ENCODE measurements at regions not wholly inside any gene's neighbourhood (a gene's known extent, or its start where the extent isn't known, plus 50 kb on each side); places are given as distances from the start of the nearest gene placed in this dataset.

GRCh38 chr2:192899466-192899865, 704.7 kb upstream of the TMEFF2 start:
- TF ChIP-seq EZH2phosphoT487 (IDR thresholded peaks at IDR 0.05; ENCODE audit: borderline replicate concordance, low read length): no peak
- TF ChIP-seq, protein P1, sequence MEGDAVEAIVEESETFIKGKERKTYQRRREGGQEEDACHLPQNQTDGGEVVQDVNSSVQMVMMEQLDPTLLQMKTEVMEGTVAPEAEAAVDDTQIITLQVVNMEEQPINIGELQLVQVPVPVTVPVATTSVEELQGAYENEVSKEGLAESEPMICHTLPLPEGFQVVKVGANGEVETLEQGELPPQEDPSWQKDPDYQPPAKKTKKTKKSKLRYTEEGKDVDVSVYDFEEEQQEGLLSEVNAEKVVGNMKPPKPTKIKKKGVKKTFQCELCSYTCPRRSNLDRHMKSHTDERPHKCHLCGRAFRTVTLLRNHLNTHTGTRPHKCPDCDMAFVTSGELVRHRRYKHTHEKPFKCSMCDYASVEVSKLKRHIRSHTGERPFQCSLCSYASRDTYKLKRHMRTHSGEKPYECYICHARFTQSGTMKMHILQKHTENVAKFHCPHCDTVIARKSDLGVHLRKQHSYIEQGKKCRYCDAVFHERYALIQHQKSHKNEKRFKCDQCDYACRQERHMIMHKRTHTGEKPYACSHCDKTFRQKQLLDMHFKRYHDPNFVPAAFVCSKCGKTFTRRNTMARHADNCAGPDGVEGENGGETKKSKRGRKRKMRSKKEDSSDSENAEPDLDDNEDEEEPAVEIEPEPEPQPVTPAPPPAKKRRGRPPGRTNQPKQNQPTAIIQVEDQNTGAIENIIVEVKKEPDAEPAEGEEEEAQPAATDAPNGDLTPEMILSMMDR (conservative IDR thresholded peaks at IDR 0.05; ENCODE audit: low read depth, low read length): no peak
